AG09319 (cell line): ENCODE measurements at regions not wholly inside any gene's neighbourhood (a gene's known extent, or its start where the extent isn't known, plus 50 kb on each side); places are given as distances from the start of the nearest gene placed in this dataset.

Source experiments
- DNase-seq: peaks from one replicate; pipeline ENCODE4 v3.0.0-alpha.2; 2010; ENCODE audit warnings: low read depth; ENCODE audit errors: extremely low read depth
- CTCF ChIP-seq: IDR thresholded peaks from 2 replicates; pipeline ENCODE4 v1.5.1; 2011; ENCODE audit warnings: low read depth, mild to moderate bottlenecking, inconsistent platforms, low read length, moderate library complexity

- no peak for TF ChIP-seq CTCF
- DNase-seq, result no peak
These were observed 115.5 kb upstream of the ACKR3 start for GRCh38 chr2:236454076-236454475.

GRCh38 chr2:236459393-236459792 is 110.2 kb upstream of the ACKR3 start:
- no peak for TF ChIP-seq CTCF
- no peak for DNase-seq

GRCh38 chr2:236464140-236464539 is 105.5 kb upstream of the ACKR3 start:
- DNase-seq, result no peak
- no peak for TF ChIP-seq CTCF

DNA sequence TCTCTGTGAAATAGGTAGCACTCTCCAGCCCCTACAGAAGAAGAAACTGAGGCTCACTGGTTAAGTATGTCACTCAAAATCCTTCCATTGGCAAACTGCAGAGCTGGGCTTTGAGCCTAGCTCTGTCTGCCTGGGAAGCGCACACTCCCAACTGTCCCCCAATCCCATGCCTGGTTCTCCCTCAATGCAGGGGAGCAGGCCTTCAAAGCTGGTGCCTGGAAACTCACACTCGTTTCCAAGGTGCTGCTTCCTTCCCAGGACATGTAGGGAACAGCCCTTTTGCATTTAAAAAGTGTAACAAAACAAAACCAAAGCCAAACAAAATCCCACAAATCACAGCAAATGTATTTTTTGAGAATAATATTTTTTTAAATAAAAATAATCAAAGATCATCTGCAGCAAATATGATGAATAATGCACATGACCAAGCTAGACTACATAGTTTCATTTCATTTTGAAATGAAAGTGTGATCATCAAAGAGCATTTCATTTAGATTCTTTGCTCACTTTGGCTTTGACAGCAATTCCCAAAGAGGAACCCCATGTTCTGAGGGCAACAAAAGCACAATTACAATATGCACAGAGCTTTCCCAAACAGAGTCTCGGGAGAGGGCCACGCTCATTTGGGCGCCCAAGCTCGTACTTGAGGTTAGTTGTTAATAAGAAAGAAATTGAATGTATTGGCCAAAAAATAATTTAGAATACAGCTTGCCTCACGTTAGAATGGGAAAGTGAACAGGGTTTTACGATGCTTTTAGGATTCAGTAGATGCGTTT is 96.7 kb upstream of the ACKR3 start:
- TF ChIP-seq CTCF, result no peak
- no peak for DNase-seq

DNA sequence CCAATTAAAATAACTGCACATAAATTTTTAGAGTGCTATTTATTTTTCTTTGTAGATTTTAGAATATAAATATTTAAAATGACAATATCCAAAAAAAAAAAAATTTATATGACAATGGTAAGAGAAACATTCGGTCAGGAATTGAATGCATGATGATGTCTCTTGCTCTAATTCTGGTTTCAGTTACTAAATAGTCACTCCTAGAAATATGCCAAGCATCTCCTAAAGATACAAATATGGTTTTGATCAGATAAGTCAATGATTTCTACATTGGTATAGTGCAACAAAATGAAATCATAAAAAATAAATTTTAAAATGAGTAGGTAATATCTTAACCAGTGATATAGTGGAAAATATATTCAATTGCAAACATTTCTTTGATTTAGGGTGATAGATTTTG is 95.9 kb upstream of the ACKR3 start:
- TF ChIP-seq CTCF, result no peak
- DNase-seq, result no peak

GRCh38 chr2:236479814-236480213 is 89.8 kb upstream of the ACKR3 start:
- no peak for DNase-seq
- TF ChIP-seq CTCF, result no peak

DNA sequence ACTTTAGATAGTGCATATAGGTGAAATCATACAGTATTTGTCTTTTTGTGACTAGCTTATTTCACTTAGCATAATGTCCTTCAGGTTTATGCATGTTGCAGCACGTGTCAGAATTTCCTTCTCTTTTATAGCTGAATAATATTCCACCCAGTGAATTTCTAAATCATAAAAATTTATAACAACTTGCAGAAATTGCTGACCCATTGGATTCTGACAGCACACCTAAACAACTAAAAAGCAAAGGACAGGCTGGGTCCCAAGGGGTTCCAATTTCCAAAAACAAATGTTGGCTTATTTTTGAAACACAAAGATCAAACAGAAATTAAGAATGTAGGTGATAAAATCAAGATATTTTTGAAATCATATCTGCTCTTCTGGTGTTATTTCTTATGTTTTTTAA is 86.5 kb upstream of the ACKR3 start:
- no peak for DNase-seq
- TF ChIP-seq CTCF, result no peak
